Astrocyte of the spinal cord (primary cell): ENCODE measurements at regions not wholly inside any gene's neighbourhood (a gene's known extent, or its start where the extent isn't known, plus 50 kb on each side); places are given as distances from the start of the nearest gene placed in this dataset.

Source experiments
- DNase-seq: peaks from one replicate; pipeline ENCODE4 v3.0.0; 2011; ENCODE audit warnings: low read depth, low spot score
- H3K4me3 ChIP-seq: 2 replicates; pipeline ENCODE4 v1.5.1; 2011; ENCODE audit warnings: low read depth, mild to moderate bottlenecking, low read length, moderate library complexity
- in situ Hi-C: cut with HindIII; loops from 2 replicates; pipeline ENCODE4 v1.10.0; 2017; ENCODE audit warnings: low sequenced_read_pairs
- TF ChIP-seq, protein P1 (sequence below): IDR thresholded peaks from 2 replicates; pipeline ENCODE4 v1.5.1; 2012; ENCODE audit warnings: low read depth, mild to moderate bottlenecking, low read length, inconsistent platforms

DNA sequence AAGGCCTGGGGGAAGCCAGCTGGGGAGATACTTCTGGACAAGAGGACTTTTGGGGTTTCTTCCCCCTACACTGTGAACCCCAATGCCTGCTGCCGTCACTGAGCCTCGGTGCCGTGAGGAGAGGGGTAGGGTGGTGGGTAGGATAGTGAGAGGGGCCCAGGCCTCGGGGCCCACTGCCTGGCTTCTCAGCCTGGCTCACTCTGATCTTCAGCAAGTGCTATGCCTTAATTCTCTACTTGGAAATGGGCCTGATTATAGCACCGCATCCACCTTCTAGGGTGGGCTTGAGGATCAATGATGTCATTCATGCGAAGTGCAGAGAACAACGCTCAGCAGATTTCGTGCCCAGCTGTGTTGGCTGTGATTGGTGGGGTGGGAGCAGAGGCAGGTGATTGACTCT lies 76.7 kb upstream of the NECTIN1 start:
- no peak for DNase-seq
- in situ Hi-C loops: no loop called here
- TF ChIP-seq, protein P1, sequence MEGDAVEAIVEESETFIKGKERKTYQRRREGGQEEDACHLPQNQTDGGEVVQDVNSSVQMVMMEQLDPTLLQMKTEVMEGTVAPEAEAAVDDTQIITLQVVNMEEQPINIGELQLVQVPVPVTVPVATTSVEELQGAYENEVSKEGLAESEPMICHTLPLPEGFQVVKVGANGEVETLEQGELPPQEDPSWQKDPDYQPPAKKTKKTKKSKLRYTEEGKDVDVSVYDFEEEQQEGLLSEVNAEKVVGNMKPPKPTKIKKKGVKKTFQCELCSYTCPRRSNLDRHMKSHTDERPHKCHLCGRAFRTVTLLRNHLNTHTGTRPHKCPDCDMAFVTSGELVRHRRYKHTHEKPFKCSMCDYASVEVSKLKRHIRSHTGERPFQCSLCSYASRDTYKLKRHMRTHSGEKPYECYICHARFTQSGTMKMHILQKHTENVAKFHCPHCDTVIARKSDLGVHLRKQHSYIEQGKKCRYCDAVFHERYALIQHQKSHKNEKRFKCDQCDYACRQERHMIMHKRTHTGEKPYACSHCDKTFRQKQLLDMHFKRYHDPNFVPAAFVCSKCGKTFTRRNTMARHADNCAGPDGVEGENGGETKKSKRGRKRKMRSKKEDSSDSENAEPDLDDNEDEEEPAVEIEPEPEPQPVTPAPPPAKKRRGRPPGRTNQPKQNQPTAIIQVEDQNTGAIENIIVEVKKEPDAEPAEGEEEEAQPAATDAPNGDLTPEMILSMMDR: no peak
- H3K4me3 ChIP-seq: no peak overlapping the region

DNA sequence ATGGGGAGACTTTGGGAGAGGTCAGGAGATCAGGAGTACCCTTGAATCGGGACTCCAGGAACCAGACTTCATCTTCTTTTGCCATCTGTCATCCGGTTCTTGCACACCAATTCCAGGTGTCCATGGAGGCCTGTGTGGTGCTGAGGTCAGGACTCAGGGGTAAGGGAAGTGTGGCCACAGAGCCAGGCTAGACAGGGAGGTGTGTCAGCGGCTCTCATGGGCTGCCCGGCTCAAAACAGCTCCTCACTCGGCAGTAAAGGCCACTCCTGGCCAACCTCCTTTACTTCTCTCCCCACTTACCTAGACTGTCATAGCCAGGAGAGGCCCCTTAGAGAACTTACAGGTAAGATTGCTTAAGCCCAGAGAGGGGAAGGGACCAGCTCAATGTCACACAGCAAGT lies 75.7 kb upstream of the NECTIN1 start:
- H3K4me3 ChIP-seq: no peak overlapping the region
- TF ChIP-seq, protein P1: no peak
- in situ Hi-C loops: no loop called here
- DNase-seq: no peak

DNA sequence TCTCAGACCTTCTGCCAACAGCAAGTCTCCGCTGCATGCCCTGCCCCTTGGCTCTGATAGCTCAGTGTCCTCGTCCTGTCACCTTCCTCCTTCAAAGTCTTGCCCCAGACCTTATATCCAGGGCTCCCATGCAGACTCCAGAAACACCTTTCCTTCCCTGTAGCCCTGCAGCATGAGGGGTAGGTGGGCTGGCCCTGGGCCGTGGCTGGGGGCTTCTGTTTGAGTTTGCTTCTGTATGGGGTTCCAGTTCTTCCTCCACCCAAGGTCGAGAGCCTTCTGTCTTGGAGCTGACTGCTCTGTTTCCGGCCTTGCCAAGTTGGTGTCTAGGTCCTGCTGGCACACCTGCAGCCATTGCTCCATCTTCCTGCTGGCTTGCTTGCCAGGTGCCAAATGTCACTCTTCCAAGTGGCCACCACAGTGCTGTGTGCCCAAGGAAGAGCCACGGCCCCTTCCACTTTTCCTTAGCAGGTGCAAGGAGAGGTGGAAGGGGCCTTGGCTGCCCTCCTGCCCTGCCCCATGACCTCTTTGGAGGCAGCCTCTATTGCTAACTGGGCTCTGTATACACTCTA lies 74.8 kb upstream of the NECTIN1 start:
- no peak overlapping the region for H3K4me3 ChIP-seq
- in situ Hi-C loops: no loop called here
- TF ChIP-seq, protein P1: no peak
- DNase-seq: no peak

DNA sequence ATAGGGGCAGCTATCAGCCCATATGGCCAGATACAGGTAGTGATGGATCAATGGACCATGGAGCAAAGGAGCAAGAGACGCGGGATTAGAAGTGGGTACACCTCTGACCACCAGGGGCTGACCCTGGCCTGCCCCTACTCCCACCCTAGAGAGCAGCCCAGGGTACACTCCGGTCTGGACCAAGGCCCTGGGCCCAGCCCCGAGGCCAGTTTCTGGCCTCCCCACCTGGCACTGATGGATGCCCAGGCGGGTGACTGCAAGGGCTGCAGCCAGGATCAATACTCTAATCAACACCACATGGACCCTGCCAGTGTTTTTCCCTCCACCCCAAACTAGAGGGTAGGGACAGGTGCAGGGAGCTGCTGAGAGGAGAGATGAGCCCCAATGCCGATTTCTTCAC lies 74.1 kb upstream of the NECTIN1 start:
- DNase-seq: no peak
- TF ChIP-seq, protein P1: no peak
- no peak overlapping the region for H3K4me3 ChIP-seq
- in situ Hi-C loops: no loop called here

DNA sequence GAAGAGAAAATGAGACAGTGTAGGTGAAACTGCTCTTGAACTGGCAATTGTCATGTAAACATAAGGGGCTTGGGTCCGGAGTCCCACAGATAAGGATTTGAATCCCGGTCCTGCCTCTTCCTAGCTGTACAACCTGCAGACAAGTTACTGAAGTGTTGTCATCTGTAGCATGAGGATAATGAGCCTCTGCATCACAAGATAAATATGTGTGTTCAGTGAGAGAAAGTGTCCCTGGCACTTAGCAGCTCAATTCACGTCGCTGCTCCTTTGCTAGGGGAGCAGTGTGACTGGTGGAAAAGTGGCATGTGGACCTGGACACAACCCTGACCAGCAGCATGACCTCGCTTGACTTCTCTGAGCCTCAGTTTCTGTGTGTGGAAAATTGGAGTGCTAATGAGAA lies 73.7 kb upstream of the NECTIN1 start:
- in situ Hi-C loops: no loop called here
- TF ChIP-seq, protein P1: no peak
- DNase-seq: no peak
- H3K4me3 ChIP-seq: no peak overlapping the region

DNA sequence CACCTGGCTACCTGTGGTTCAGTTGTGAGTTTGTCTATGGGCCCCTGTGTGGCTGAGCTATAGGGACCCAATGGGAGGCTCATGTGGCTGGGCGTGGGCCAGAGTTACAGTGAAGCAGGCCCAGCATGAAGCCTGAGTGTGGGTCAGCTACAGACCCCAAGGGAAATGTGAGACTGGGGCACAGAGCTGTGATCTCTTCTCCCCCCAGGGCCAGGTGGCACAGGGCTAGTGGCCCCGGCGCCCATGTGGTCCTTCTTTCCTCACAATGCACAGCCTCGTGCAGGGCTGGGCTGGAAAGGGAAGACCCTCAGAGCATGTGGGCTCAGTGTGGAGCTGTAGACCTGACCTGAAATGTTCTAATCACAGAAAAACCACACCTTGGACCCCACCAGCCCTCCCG lies 71.6 kb upstream of the NECTIN1 start:
- TF ChIP-seq, protein P1: no peak
- DNase-seq: no peak
- no peak overlapping the region for H3K4me3 ChIP-seq
- in situ Hi-C loops: no loop called here

DNA sequence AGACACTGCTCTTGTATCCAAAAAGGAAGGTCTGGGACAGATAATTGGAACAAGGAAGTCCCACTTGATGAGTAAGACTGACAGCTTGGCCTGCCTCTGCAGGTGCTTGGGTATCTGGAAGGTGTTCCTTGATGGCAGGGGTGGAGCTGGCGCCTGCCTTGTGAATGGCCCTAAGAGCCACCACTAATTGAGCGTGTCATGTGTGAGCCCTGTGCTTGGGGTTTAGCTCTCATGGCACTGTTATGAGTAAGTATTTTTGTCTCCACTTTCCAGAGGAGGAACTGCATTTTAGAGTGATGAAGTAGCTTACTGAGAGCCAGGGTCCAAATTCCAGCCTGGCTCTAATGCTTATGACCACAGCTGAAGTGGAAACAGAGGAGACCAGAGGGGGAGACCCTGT lies 71.2 kb upstream of the NECTIN1 start:
- H3K4me3 ChIP-seq: no peak overlapping the region
- no peak for DNase-seq
- TF ChIP-seq, protein P1: no peak
- in situ Hi-C loops: no loop called here
